HUES64 (cell line): ENCODE measurements at regions not wholly inside any gene's neighbourhood (a gene's known extent, or its start where the extent isn't known, plus 50 kb on each side); places are given as distances from the start of the nearest gene placed in this dataset.

Experiments
- H3K27ac ChIP-seq: 2 replicates; pipeline ENCODE4 v1.7.0; 2013; ENCODE audit warnings: low read depth, low read length, inconsistent platforms
- H3K27me3 ChIP-seq: 2 replicates; pipeline ENCODE4 v1.6.1; 2013; ENCODE audit warnings: mild to moderate bottlenecking, low read length; ENCODE audit not compliant: insufficient read depth
- H3K36me3 ChIP-seq: 2 replicates; pipeline ENCODE4 v1.6.1; 2013; ENCODE audit warnings: mild to moderate bottlenecking, low read length; ENCODE audit not compliant: insufficient read depth
- H3K4me1 ChIP-seq: 2 replicates; pipeline ENCODE4 v1.6.1; 2013; ENCODE audit warnings: mild to moderate bottlenecking, low read length, moderate library complexity; ENCODE audit not compliant: insufficient read depth
- H3K4me3 ChIP-seq: 2 replicates; pipeline ENCODE4 v1.5.1; 2013; ENCODE audit warnings: mild to moderate bottlenecking, low read length, moderate library complexity
- H3K9ac ChIP-seq: 2 replicates; pipeline ENCODE4 v1.6.1; 2013; ENCODE audit warnings: mild to moderate bottlenecking, low read depth, low read length
- H3K9me3 ChIP-seq: 2 replicates; pipeline ENCODE4 v1.6.1; 2013; ENCODE audit warnings: low read depth, low read length; ENCODE audit not compliant: insufficient read depth
- WGBS: fragments of 150-250, 120-280 bp; methylation state at CpG from one replicate; pipeline ENCODE4 v1.1.7; 2013; ENCODE audit warnings: missing lambda C conversion rate; 5-methylcytosine and 5-hydroxymethylcytosine counted together

DNA sequence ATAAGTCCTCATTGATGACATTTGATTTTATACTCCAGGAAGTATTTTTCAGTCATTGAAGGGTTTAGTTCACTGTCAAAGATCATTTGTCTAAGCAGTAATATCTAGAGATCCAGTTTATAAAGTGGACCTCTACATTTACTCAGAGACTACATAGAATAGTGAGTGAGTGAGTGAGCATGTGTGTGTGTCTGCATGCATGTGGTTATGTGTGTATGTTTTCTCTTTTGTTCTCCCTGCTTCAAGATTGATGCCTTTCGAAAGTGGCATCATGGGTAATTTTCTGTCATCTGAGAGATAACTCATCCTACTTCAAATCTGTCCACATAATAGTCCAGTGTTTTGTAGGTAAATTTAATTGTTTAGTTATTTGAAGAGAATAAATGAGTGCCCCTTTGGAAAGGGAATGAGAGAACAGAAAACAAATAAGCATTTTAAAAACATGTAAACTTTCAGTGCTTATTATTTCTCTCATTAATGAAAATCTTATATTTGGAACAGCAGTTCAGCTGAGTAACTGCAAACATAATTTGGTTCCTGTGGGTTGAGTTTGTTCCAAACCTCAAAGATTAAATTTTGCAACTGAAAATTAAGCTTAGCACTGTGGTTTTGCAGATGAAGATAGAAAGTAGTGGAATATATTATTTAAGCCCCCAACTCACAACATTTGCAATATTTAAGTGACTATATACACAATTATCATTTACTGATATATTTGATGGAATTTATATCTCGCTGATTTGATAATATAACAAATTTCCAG is 1295.1 kb upstream of the C9orf72 start:
- Histone ChIP-seq H3K4me3 (no peak overlapping the region), H3K27me3 (no peaks in the 10 kb centered on the region), H3K27ac (no peak overlapping the region), H3K36me3 (no peaks in the 10 kb centered on the region), H3K9me3 (no peaks in the 10 kb centered on the region), H3K4me1 (no peaks in the 10 kb centered on the region), H3K9ac (no peak overlapping the region)
- no CpG with 5 or more reads among the region's 2 CpGs for WGBS

DNA sequence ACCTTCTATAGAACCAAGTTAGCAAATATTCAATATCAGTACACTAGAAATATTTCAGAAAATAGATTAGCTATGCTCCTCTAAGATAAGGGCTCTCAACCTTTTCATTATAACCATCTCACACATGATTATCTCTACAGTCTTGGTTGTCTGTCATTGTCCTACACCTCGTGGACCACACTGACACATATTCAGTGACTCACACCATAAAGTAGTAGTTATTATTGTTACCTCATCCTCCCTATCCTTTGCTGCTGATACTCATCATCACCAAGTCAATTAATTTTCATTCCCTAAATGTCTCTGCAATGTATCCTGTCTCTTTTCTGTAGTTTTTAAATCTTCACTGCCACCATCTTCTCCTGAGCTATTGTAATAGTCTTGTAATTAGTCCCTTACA is 1309.2 kb upstream of the C9orf72 start:
- 0% methylated on average over 1 of the region's 1 CpG for WGBS
- H3K27me3 ChIP-seq = no peaks in the 10 kb centered on the region
- H3K4me3 ChIP-seq = no peak overlapping the region
- H3K9ac ChIP-seq = no peak overlapping the region
- no peaks in the 10 kb centered on the region for H3K9me3 ChIP-seq
- no peaks in the 10 kb centered on the region for H3K4me1 ChIP-seq
- no peak overlapping the region for H3K27ac ChIP-seq
- H3K36me3 ChIP-seq = no peaks in the 10 kb centered on the region

GRCh38 chr9:28883234-28883633 is 1310.0 kb upstream of the C9orf72 start:
- Histone ChIP-seq H3K4me3 (no peak overlapping the region), H3K36me3 (no peaks in the 10 kb centered on the region), H3K9me3 (no peaks in the 10 kb centered on the region), H3K27me3 (no peaks in the 10 kb centered on the region), H3K27ac (no peak overlapping the region), H3K9ac (no peak overlapping the region), H3K4me1 (no peaks in the 10 kb centered on the region)
- WGBS = 0% methylated on average over 2 of the region's 5 CpGs

- H3K9me3 ChIP-seq = no peaks in the 10 kb centered on the region
- H3K27me3 ChIP-seq = no peaks in the 10 kb centered on the region
- H3K4me3 ChIP-seq = no peak overlapping the region
- no peak overlapping the region for H3K27ac ChIP-seq
- H3K36me3 ChIP-seq = no peaks in the 10 kb centered on the region
- H3K9ac ChIP-seq = no peak overlapping the region
- whole genome bisulfite sequencing = 100% methylated on average over 2 of the region's 2 CpGs
- no peaks in the 10 kb centered on the region for H3K4me1 ChIP-seq
These were observed 1314.1 kb upstream of the C9orf72 start for GRCh38 chr9:28887188-28887884.

GRCh38 chr9:28888806-28889205 is 1315.5 kb upstream of the C9orf72 start:
- Histone ChIP-seq H3K4me1 (no peaks in the 10 kb centered on the region), H3K36me3 (no peaks in the 10 kb centered on the region), H3K27me3 (no peaks in the 10 kb centered on the region), H3K9ac (no peak overlapping the region), H3K27ac (no peak overlapping the region), H3K9me3 (no peaks in the 10 kb centered on the region), H3K4me3 (no peak overlapping the region)
- 95% methylated on average over 1 of the region's 1 CpG for WGBS

- Histone ChIP-seq H3K27ac (no peak overlapping the region), H3K4me3 (no peak overlapping the region), H3K4me1 (no peaks in the 10 kb centered on the region), H3K27me3 (no peaks in the 10 kb centered on the region), H3K36me3 (no peaks in the 10 kb centered on the region), H3K9me3 (no peaks in the 10 kb centered on the region), H3K9ac (no peak overlapping the region)
- no CpG with 5 or more reads among the region's 1 CpG for WGBS
These were observed 1319.3 kb upstream of the C9orf72 start for GRCh38 chr9:28892538-28892937.

- no peaks in the 10 kb centered on the region for H3K27me3 ChIP-seq
- no peak overlapping the region for H3K27ac ChIP-seq
- H3K9me3 ChIP-seq = no peaks in the 10 kb centered on the region
- peaks cover 4% of the 10 kb centered on the region; the same call in 1 of the 2 replicates for H3K4me1 ChIP-seq
- H3K4me3 ChIP-seq = no peak overlapping the region
- H3K36me3 ChIP-seq = no peaks in the 10 kb centered on the region
- no peak overlapping the region for H3K9ac ChIP-seq
These were observed 1326.0 kb upstream of the C9orf72 start for GRCh38 chr9:28899267-28899666.

DNA sequence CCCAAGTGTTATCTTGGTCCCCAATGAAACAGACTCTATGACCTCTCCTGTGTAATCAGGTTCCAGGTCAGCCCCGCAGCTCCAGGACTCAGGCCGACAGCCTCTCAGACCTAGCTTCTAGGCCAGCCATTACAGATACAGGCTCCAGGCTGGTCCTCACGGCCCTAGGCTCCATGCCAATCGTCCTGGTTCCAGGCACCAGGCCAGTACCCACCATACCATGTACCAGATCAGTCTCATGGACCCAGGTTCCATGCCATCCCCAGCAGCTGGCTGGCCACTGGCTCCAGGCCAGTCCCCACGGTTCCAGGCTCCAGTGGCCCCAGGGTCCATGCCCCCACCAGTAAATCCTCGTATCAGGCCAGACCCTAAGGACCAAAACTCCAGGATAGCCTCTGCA is 1326.6 kb upstream of the C9orf72 start:
- Histone ChIP-seq H3K9ac (no peak overlapping the region), H3K27me3 (no peaks in the 10 kb centered on the region), H3K4me3 (no peak overlapping the region), H3K36me3 (no peaks in the 10 kb centered on the region), H3K4me1 (peaks cover 4% of the 10 kb centered on the region; the same call in 1 of the 2 replicates), H3K27ac (no peak overlapping the region), H3K9me3 (no peaks in the 10 kb centered on the region)
- 64% methylated on average over 6 of the region's 6 CpGs for WGBS

- H3K27ac ChIP-seq = no peak overlapping the region
- peaks cover 4% of the 10 kb centered on the region; the same call in 1 of the 2 replicates for H3K4me1 ChIP-seq
- H3K9ac ChIP-seq = no peak overlapping the region
- H3K9me3 ChIP-seq = no peaks in the 10 kb centered on the region
- WGBS = 96% methylated on average over 1 of the region's 1 CpG
- no peak overlapping the region for H3K4me3 ChIP-seq
- H3K36me3 ChIP-seq = no peaks in the 10 kb centered on the region
- H3K27me3 ChIP-seq = no peaks in the 10 kb centered on the region
These were observed 1327.1 kb upstream of the C9orf72 start for GRCh38 chr9:28900406-28900805.

GRCh38 chr9:28909526-28909925 is 1336.2 kb upstream of the C9orf72 start:
- H3K9me3 ChIP-seq = no peaks in the 10 kb centered on the region
- H3K4me3 ChIP-seq = no peak overlapping the region
- no peak overlapping the region for H3K9ac ChIP-seq
- WGBS = 92% methylated on average over 1 of the region's 1 CpG
- H3K27me3 ChIP-seq = no peaks in the 10 kb centered on the region
- H3K27ac ChIP-seq = no peak overlapping the region
- no peaks in the 10 kb centered on the region; the same call in 1 of the 2 replicates for H3K4me1 ChIP-seq
- no peaks in the 10 kb centered on the region for H3K36me3 ChIP-seq

DNA sequence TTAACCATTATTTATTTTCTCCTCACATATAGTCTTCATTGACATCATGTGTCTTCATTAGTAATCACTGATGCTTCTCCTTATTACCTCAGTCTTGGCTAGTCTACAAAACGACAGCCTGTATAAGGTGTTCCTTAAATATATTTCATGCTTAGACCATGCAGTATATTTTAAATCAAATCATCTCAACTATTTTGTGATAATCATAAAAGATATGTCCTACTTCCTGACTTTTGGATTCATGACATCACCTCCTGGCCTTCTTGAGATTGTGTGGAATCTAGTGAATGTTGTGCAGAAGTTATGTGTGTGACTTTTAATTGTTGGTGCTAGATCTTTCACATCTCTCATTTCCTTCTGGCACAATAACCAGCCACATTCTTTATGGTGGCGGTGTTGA is 1339.3 kb upstream of the C9orf72 start:
- Histone ChIP-seq H3K27me3 (no peaks in the 10 kb centered on the region), H3K4me3 (no peak overlapping the region), H3K9ac (no peak overlapping the region), H3K27ac (no peak overlapping the region), H3K4me1 (peaks cover 5% of the 10 kb centered on the region; the same call in 1 of the 2 replicates), H3K9me3 (no peaks in the 10 kb centered on the region), H3K36me3 (no peaks in the 10 kb centered on the region)
- WGBS = no CpG with 5 or more reads among the region's 2 CpGs
